OCI-LY1 (cell line): ENCODE measurements at regions not wholly inside any gene's neighbourhood (a gene's known extent, or its start where the extent isn't known, plus 50 kb on each side); places are given as distances from the start of the nearest gene placed in this dataset.

Experiments
- H2AFZ ChIP-seq: fragments of 200-600 bp; sonication (generic), shearing (Covaris generic); 2 replicates; pipeline ENCODE4 v1.6.0; 2014; ENCODE audit warnings: antibody characterized with exemption, mild to moderate bottlenecking, low read length
- H3F3A ChIP-seq: fragments of 200-600 bp; sonication (generic), shearing (Covaris generic); 2 replicates; pipeline ENCODE4 v1.6.0; 2014; ENCODE audit warnings: mild to moderate bottlenecking, antibody characterized with exemption, low read length, moderate library complexity; ENCODE audit not compliant: insufficient read depth
- H3K27ac ChIP-seq: fragments of 200-600 bp; sonication (generic); 2 replicates; pipeline ENCODE4 v1.5.1; 2014; ENCODE audit warnings: low read length, mixed run types, mild to moderate bottlenecking, low read depth; ENCODE audit not compliant: poor library complexity, severe bottlenecking
- H3K27me3 ChIP-seq: fragments of 200-600 bp; sonication (generic); 2 replicates; pipeline ENCODE4 v1.6.0; 2014; ENCODE audit warnings: antibody characterized with exemption, mild to moderate bottlenecking, low read length, moderate library complexity; ENCODE audit not compliant: insufficient read depth
- H3K36me3 ChIP-seq: fragments of 200-600 bp; sonication (generic); 2 replicates; pipeline ENCODE4 v1.6.1; 2014; ENCODE audit warnings: mild to moderate bottlenecking, antibody characterized with exemption, low read length, moderate library complexity, mixed read lengths; ENCODE audit not compliant: insufficient read depth
- H3K4me1 ChIP-seq: fragments of 200-600 bp; sonication (generic); 2 replicates; pipeline ENCODE4 v1.5.1; 2014; ENCODE audit warnings: mild to moderate bottlenecking, low read length, moderate library complexity; ENCODE audit not compliant: insufficient read depth, severe bottlenecking
- H3K4me2 ChIP-seq: fragments of 200-600 bp; sonication (generic), shearing (Covaris generic); 2 replicates; pipeline ENCODE4 v1.6.1; 2014; ENCODE audit warnings: low read length
- H3K4me3 ChIP-seq: fragments of 200-600 bp; sonication (generic); 2 replicates; pipeline ENCODE4 v1.5.1; 2014; ENCODE audit warnings: low read length, low read depth, mild to moderate bottlenecking, mixed read lengths; ENCODE audit not compliant: poor library complexity, severe bottlenecking
- H3K79me2 ChIP-seq: fragments of 200-600 bp; shearing (Covaris generic); 2 replicates; pipeline ENCODE4 v1.6.1; 2016; ENCODE audit warnings: mixed run types, low read length, mixed read lengths; ENCODE audit not compliant: insufficient read depth
- H3K9ac ChIP-seq: fragments of 200-600 bp; sonication (generic), shearing (Covaris generic); 2 replicates; pipeline ENCODE4 v1.6.1; 2014; ENCODE audit warnings: mild to moderate bottlenecking, low read length, mixed read lengths
- H3K9me2 ChIP-seq: fragments of 200-600 bp; sonication (generic), shearing (Covaris generic); 2 replicates; pipeline ENCODE4 v1.6.1; 2014; ENCODE audit warnings: low read depth, mild to moderate bottlenecking, low read length, mixed read lengths
- H3K9me3 ChIP-seq: fragments of 200-600 bp; shearing (Covaris generic); 2 replicates; pipeline ENCODE4 v1.6.1; 2014; ENCODE audit warnings: low read length, mixed read lengths
- H4K20me1 ChIP-seq: fragments of 200-600 bp; sonication (generic), shearing (Covaris generic); 2 replicates; pipeline ENCODE4 v1.6.0; 2016; ENCODE audit warnings: mild to moderate bottlenecking, low read length; ENCODE audit not compliant: insufficient read depth
- EZH2 ChIP-seq: fragments of 200-600 bp; sonication (generic), shearing (Covaris generic); IDR thresholded peaks from 2 replicates; pipeline ENCODE4 v1.8.0; 2017; ENCODE audit warnings: borderline replicate concordance, mixed run types, mild to moderate bottlenecking, antibody characterized with exemption, low read length, moderate library complexity, mixed read lengths
- TF ChIP-seq, protein P1 (sequence below): fragments of 200-600 bp; sonication (generic), shearing (Covaris generic); IDR thresholded peaks from 2 replicates; pipeline ENCODE4 v1.5.1; 2017; ENCODE audit warnings: mild to moderate bottlenecking, antibody characterized with exemption, low read length, moderate library complexity, mixed read lengths

- Histone ChIP-seq H2AFZ (no peak overlapping the region), H3K4me2 (no peak overlapping the region), H4K20me1 (no peaks in the 10 kb centered on the region), H3K36me3 (no peaks in the 10 kb centered on the region), H3K4me3 (no peak overlapping the region), H3K4me1 (no peaks in the 10 kb centered on the region), H3K27ac (no peak overlapping the region), H3K79me2 (no peaks in the 10 kb centered on the region), H3K9me3 (no peaks in the 10 kb centered on the region), H3K9ac (no peak overlapping the region), H3F3A (no peaks in the 10 kb centered on the region), H3K9me2 (no peaks in the 10 kb centered on the region), H3K27me3 (no peaks in the 10 kb centered on the region)
- no peak for TF ChIP-seq EZH2
- TF ChIP-seq, protein P1, sequence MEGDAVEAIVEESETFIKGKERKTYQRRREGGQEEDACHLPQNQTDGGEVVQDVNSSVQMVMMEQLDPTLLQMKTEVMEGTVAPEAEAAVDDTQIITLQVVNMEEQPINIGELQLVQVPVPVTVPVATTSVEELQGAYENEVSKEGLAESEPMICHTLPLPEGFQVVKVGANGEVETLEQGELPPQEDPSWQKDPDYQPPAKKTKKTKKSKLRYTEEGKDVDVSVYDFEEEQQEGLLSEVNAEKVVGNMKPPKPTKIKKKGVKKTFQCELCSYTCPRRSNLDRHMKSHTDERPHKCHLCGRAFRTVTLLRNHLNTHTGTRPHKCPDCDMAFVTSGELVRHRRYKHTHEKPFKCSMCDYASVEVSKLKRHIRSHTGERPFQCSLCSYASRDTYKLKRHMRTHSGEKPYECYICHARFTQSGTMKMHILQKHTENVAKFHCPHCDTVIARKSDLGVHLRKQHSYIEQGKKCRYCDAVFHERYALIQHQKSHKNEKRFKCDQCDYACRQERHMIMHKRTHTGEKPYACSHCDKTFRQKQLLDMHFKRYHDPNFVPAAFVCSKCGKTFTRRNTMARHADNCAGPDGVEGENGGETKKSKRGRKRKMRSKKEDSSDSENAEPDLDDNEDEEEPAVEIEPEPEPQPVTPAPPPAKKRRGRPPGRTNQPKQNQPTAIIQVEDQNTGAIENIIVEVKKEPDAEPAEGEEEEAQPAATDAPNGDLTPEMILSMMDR: no peak
Measured at GRCh38 chr20:48447456-48447855, 380.3 kb downstream of the PREX1 start.

GRCh38 chr20:48445827-48446226 lies 382.0 kb downstream of the PREX1 start:
- H3K4me3 ChIP-seq: no peak overlapping the region
- H3K27me3 ChIP-seq: no peaks in the 10 kb centered on the region
- H3K9ac ChIP-seq: no peak overlapping the region
- H3K27ac ChIP-seq: no peak overlapping the region
- TF ChIP-seq, protein P1: no peak
- no peak for TF ChIP-seq EZH2
- H3K9me3 ChIP-seq: no peaks in the 10 kb centered on the region
- H3K9me2 ChIP-seq: no peaks in the 10 kb centered on the region
- H3K4me1 ChIP-seq: no peaks in the 10 kb centered on the region
- no peaks in the 10 kb centered on the region for H3F3A ChIP-seq
- no peaks in the 10 kb centered on the region for H3K36me3 ChIP-seq
- H2AFZ ChIP-seq: no peak overlapping the region
- no peaks in the 10 kb centered on the region for H3K79me2 ChIP-seq
- no peaks in the 10 kb centered on the region for H4K20me1 ChIP-seq
- no peak overlapping the region for H3K4me2 ChIP-seq

GRCh38 chr20:48444249-48444648 lies 383.6 kb downstream of the PREX1 start:
- Histone ChIP-seq H3K36me3 (no peaks in the 10 kb centered on the region), H2AFZ (no peak overlapping the region), H3K4me1 (no peaks in the 10 kb centered on the region), H3K79me2 (no peaks in the 10 kb centered on the region), H3K4me2 (no peak overlapping the region), H3F3A (no peaks in the 10 kb centered on the region), H3K9me3 (no peaks in the 10 kb centered on the region), H3K9ac (no peak overlapping the region), H4K20me1 (no peaks in the 10 kb centered on the region), H3K4me3 (no peak overlapping the region), H3K9me2 (no peaks in the 10 kb centered on the region), H3K27ac (no peak overlapping the region), H3K27me3 (no peaks in the 10 kb centered on the region)
- TF ChIP-seq, protein P1: no peak
- TF ChIP-seq EZH2: no peak
